Kidney glomerular epithelial cell (primary cell): ENCODE measurements at regions not wholly inside any gene's neighbourhood (a gene's known extent, or its start where the extent isn't known, plus 50 kb on each side); places are given as distances from the start of the nearest gene placed in this dataset.

Experiments
- DNase-seq: peaks from one replicate; lab custom pipeline; 2025; lab: John Stamatoyannopoulos, UW

DNA sequence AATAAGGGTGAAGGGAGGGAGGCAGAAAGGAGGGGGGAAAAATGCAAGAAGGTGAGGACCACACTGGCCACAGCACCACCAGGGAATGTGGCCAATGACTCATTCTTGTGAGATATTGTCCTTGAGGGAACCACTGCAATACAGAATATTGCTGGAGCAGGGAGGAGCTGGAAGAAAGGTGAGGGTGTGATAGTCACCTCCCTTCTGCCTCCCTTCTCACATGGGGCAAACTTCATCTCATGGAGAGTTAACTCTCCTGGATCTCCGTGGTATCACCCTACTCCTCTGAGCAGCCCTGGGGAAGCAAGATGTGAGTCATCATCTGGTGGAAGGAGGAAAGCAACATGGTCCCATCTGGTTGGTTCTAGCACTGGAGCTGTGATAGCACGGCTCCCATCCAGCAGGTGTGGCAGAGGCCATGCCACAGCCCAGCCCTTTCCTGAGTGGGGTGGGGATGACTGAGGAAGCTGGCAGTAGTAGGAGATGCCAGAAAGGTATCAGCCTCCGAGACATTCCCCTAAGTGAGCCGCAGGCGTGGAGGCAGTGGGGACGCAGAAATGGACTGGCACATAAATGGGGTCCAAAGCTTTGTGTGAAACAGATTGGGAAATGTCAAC is 115.9 kb upstream of the LPP start:
- DNase-seq = peak; percentile 9

GRCh38 chr3:188041193-188041592 is 112.8 kb upstream of the LPP start:
- no peak for DNase-seq

DNA sequence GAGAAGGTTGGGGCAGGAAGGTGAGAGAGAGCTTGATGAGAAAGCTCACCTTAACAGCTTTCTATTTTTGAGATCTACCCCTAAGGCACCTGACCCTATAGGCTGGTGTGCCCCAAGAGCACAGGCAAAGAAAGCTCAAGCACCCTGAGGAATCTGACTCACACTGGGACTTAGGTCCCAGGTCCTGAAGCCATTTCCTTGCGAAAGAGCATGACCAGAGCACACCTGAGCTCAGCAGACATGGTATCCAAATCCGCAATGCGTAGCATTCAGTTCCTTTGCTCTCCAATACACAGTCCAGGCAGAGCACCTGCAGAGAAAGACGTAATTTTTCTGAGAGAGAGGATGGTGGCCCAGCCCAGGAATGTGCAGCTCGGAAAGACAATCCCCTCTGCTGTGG is 112.1 kb upstream of the LPP start:
- no peak for DNase-seq

- no peak for DNase-seq
Observed at GRCh38 chr3:188042466-188042865, 111.5 kb upstream of the LPP start.

DNA sequence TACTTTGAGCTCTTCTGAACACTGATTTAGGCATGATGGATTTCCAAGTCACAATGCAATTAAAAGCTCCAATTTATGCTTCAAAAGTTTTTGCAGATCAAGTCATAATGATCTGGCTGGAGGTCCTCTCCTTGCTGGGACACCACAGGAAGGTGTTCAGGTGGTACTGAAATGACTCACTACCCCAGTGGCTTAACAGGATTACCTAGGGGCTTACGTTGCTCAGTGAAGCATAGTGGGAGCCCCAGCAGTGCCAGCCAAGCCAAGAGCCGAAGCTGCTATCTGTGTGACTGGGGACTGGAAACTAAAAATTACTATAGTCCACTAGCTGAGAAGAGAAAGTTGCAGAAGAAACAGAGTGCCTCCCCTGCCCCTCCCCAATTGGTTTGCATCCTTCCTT is 110.1 kb upstream of the LPP start:
- no peak for DNase-seq

DNA sequence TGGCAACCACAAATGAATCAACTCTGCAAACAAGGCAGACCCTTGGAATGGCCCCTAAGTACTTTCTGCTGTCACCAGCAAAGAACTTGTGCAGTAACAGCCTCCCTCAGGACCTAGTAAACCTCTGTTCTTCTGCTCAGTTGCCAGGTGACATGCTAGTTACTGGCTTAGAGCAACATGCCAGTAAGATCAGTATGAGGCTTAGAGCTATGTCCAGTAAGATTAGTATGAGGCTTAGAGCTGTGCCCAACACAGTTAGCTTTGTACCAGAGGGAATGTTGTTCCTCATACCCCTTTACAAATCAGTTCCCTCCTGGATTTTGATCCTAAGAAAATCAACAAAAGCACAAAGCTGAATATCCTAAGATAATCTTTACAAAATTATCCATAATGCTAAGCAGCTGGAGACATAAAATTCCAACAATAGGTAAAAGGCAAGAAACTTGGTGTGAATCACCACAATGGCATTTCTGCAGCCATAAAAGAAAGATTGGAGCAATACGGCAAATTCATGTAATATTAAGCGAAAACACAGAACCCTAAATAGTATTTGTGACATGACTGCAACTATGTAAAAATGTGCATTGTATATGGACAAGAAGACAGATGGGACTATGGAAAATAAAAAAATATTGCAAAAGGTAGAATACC is 107.3 kb upstream of the LPP start:
- peak; percentile 22 for DNase-seq

DNA sequence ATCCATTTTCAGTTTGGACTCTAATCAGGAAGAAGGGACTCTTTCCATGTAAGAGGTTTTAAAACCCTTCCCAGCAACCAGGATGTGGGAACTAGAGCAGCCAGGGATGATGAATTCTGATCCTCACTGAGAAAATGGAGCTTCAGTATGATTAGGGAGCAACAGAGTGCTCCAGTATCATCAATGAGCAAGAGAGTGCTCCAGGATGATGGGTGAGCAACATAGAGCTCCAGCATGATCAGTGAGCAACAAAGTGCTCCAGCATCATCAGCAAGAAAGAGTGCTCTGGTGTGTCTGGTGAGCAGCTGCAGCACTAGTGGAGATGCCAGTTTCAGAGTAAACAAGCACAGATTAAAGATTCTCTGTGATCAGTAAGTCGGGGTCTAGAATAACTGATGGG is 106.4 kb upstream of the LPP start:
- DNase-seq = no peak

DNA sequence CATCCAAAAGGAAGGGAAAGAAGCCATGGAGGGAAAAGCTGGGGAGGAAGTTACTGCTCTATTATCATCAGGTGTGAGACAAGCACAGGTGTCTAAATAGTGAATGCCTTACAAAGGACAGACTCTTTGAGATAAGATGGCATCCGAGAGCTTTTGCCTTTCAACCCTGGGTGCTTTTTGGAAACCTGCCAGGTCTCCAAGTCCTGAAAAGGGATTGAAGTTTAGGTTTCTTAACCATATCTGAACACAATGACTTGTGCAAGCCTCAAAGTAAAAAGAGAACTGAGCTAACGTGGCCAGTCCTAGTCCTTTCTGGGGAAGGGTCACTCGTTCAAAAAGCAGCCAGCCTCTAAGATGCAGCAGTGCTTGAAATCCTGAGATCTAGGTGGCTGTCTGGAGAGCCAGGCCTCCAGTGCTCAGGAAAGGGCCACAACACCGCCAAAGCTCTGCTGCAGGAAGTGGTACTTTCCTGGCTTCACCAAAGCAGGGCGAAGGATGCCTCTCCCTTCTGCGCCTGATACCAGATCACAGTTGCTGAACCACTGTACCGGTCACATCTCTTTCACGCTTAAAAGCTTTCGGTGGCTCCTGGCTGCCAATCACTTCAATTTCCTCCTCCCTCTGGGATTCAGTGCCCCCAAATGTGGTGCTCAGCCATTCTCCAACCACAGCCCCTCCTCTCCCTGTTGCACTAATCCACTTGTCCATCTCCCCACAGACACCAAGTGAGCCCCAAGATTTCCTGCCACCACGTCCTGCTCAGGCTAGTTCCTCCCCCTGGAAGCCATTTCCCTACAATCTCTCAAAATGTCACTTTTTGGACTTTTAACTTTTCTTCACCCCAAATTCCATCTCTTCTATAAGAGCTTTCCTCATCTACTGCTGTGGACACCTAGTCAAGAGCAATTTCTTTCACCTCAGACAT is 104.1 kb upstream of the LPP start:
- DNase-seq = no peak

DNA sequence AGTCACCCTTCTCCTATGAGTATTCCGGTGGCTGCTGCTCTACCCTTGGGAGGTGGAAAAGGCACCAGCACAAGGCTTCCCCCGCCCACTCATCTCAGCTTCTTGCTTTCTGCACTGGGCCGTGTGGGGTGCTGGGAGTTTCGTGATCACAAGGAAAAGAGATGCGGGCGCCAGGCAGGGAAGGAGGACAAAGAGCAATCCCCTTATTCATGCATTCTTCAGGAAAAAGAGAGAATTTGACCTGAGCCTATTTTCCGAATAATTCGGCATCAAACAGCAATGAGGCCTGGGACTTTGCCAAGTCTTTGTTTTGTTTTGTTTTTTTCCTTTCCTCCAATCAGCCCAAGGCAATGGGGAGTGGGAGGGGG is 102.2 kb upstream of the LPP start:
- peak; percentile 18 for DNase-seq

DNA sequence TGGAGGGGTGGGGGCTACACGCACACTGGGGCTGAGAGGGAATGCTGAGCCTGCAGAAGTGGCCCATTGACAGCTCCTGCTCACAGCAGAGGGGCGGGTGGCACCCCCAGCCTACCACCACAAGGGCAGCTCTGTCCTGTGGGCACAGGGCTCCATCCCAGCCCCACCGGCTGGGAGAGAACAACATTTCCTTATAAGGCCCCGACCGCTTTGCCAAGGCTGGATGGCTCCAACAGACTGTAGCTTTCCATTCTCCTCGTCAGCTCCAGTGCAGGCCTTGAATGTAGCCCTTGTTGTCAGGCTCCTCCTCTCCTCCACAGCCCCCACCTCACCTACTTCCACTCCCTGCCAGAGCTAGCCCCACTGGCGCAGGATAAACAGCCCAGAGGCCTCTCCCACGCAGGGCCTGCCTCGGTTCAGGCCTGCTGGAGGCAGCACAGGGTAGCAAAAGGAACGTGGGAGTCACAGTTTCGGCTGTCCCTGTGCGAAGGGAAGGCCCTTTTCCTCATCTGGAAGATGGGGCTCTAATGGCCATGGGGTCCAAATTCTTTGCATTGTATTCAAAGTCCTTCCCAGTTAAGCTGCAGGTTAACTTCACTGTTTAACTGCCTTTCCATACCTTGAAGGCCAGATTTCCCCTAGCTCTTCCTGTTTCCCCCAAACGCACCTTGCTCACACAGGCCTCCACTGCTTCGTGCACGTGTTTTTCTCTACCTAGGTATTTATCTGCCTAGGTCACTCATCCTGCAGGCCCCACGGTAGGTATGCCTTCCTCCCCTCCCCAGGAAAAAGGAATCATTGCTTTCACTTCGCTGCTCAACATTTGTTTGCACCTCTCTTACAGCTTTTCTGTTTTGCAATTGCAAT is 101.6 kb upstream of the LPP start:
- peak; percentile 81 for DNase-seq

DNA sequence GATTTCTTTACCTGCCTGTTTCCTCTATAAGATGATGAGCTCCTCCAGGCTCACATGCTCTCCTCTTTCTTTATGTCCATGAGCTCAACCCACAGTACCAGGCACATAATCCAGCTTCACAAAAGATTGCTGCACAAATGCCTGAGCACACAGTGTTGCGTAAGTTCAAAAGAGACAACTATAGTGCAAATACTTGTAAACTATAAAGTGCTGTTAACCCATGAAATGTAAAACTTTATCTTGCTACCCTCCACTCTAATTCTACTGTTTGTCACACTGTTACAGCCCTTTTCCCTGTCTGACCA is 101.0 kb upstream of the LPP start:
- DNase-seq = no peak

DNA sequence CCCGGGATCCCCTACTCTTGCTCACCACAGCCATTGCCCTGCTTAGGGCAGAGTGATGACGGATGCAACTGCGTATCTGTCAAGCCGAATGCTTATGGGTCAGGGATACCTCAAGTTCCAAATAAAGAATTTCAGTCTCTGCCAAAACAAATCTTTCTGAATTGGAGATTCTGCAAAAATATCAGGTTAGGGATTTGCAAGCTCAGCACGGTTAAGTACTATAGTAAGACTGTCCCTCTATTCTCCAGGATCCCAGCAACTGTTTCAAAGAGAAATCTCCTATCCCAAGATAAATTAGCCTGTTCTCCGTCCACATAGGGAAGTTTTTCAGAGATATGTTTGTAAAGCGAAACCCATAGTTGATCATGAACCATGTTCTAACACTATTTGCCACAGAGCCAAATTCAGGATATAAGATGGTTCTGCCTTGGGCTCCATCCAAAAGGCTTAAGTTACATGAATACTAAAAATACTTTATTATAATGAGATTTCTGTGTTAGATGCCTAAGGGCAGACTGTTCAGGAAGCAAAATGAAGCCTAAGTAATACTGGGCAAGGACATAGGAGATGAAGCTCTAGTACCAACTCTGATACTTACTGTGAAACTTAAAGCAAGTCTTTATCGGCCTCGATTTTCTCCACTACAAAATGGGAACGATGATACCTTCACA is 100.1 kb upstream of the LPP start:
- no peak for DNase-seq

- no peak for DNase-seq
Observed at GRCh38 chr3:188054541-188054940, 99.4 kb upstream of the LPP start.

GRCh38 chr3:188055388-188055787 is 98.6 kb upstream of the LPP start:
- DNase-seq = no peak

- no peak for DNase-seq
Observed at GRCh38 chr3:188057124-188057523, 96.8 kb upstream of the LPP start.

DNA sequence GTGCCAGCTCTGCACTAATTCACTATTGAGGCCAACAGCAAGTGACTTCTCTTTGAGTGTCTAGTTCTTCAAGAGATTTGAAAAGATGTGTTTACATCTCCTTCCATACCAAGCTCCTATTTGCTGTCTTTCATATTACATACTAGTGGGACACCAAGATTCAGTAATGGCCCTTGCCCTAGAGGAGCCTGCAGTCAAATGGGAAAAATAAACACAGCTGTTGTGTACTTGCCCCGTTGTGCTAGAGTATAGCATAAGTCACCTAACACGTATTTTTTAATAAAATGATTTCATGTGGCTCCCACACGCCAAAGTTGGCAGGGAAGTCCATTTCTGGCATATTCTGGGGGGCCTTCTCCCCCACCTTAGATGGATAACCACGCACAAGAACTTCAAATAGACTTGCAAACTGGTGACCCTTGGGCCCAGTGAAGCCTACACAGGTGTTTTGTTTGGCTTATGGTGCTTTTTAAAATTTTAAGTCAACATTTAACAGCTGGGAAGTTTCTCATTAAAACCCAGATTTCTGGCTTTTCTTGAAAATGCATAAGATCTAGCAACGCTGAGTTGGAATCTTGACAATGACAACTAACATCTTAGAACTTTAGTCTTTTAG is 95.3 kb upstream of the LPP start:
- no peak for DNase-seq

GRCh38 chr3:188059351-188059750 is 94.6 kb upstream of the LPP start:
- DNase-seq = no peak

- DNase-seq = no peak
Observed at GRCh38 chr3:188060264-188060835, 93.6 kb upstream of the LPP start.

- DNase-seq = peak; percentile 3
Observed at GRCh38 chr3:188060840-188061544, 93.0 kb upstream of the LPP start.

DNA sequence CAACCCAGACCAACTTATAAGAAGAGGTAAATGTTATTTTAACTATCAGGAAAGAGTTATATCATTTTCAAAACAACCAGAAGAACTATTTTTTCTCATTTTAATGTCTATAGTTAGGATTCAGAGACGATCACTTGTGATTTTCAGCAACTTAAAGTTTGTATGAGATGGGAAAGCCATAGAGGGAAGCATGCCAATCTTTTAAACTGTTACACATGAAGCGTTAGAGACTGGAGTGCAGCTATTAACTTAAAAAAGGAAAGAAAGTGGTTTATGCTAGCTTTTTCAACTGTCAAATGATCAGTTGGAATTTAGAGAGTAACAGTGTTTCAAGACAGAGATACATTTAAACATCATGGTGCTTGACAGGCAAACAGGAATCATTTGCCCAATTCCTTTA is 91.7 kb upstream of the LPP start:
- no peak for DNase-seq
